HS-27A (cell line): ENCODE measurements at regions not wholly inside any gene's neighbourhood (a gene's known extent, or its start where the extent isn't known, plus 50 kb on each side); places are given as distances from the start of the nearest gene placed in this dataset.
A peak's percentile ranks its signal among the peaks of the same experiment; 100 is the strongest.
"Not testable (repeated sequence)": the region's sequence is repeated elsewhere in the genome, so short reads cannot be mapped to it uniquely, and the experiment has no call there.

ENCODE experiments used
- DNase-seq: peaks from one replicate; pipeline ENCODE4 v3.0.0-alpha.2; 2012; ENCODE audit warnings: low read depth, missing footprints

- DNase-seq: no peak
Measured at GRCh38 chr3:64437131-64437530, 211.9 kb upstream of the PRICKLE2 start.

- DNase-seq: not testable (repeated sequence)
Measured at GRCh38 chr3:64435023-64435422, 209.8 kb upstream of the PRICKLE2 start.

GRCh38 chr3:64432870-64433269, 207.6 kb upstream of the PRICKLE2 start:
- no peak for DNase-seq

- DNase-seq: no peak
Measured at GRCh38 chr3:64431526-64432091, 206.3 kb upstream of the PRICKLE2 start.

- DNase-seq: no peak
Measured at GRCh38 chr3:64427671-64428070, 202.4 kb upstream of the PRICKLE2 start.

- no peak for DNase-seq
Measured at GRCh38 chr3:64426551-64426950, 201.3 kb upstream of the PRICKLE2 start.

- no peak for DNase-seq
Measured at GRCh38 chr3:64422932-64423331, 197.7 kb upstream of the PRICKLE2 start.

GRCh38 chr3:64422192-64422591, 196.9 kb upstream of the PRICKLE2 start:
- no peak for DNase-seq

GRCh38 chr3:64417816-64418215, 192.6 kb upstream of the PRICKLE2 start:
- no peak for DNase-seq

- no peak for DNase-seq
Measured at GRCh38 chr3:64414043-64414442, 188.8 kb upstream of the PRICKLE2 start.

GRCh38 chr3:64411101-64411500, 185.8 kb upstream of the PRICKLE2 start:
- no peak for DNase-seq

- DNase-seq: no peak
Measured at GRCh38 chr3:64410226-64410625, 185.0 kb upstream of the PRICKLE2 start.

GRCh38 chr3:64408770-64409169, 183.5 kb upstream of the PRICKLE2 start:
- no peak for DNase-seq

GRCh38 chr3:64406271-64406670, 181.0 kb upstream of the PRICKLE2 start:
- DNase-seq: no peak

- no peak for DNase-seq
Measured at GRCh38 chr3:64405211-64405835, 180.1 kb upstream of the PRICKLE2 start.

- no peak for DNase-seq
Measured at GRCh38 chr3:64400706-64401105, 175.4 kb upstream of the PRICKLE2 start.

- peak; percentile 24 for DNase-seq
Measured at GRCh38 chr3:64399205-64399800, 174.0 kb upstream of the PRICKLE2 start.

GRCh38 chr3:64398476-64398875, 173.2 kb upstream of the PRICKLE2 start:
- DNase-seq: no peak

GRCh38 chr3:64398006-64398405, 172.7 kb upstream of the PRICKLE2 start:
- DNase-seq: no peak

GRCh38 chr3:64397573-64397972, 172.3 kb upstream of the PRICKLE2 start:
- no peak for DNase-seq

GRCh38 chr3:64395490-64395889, 170.2 kb upstream of the PRICKLE2 start:
- no peak for DNase-seq

- no peak for DNase-seq
Measured at GRCh38 chr3:64393193-64393592, 167.9 kb upstream of the PRICKLE2 start.

GRCh38 chr3:64392001-64392400, 166.7 kb upstream of the PRICKLE2 start:
- DNase-seq: no peak

- no peak for DNase-seq
Measured at GRCh38 chr3:64390893-64391292, 165.6 kb upstream of the PRICKLE2 start.
